Ovary (tissue), 7 donors: ENCODE measurements at regions not wholly inside any gene's neighbourhood (a gene's known extent, or its start where the extent isn't known, plus 50 kb on each side); places are given as distances from the start of the nearest gene placed in this dataset.

Experiments used
- DNase-seq, 5 donors: peaks; one replicate each; pipeline ENCODE4 v3.0.0-alpha.2; 2019 to 2020
- H3K27ac ChIP-seq, 2 donors: fragments of 200-600 bp; one replicate each; pipeline versions ENCODE4 v1.5.1 to v1.8.0; 2019 to 2022
- H3K27me3 ChIP-seq: fragments of 200-600 bp; one replicate; pipeline ENCODE4 v1.8.0; 2022
- H3K36me3 ChIP-seq: fragments of 200-600 bp; sonication (generic); one replicate; pipeline ENCODE4 v1.5.1; 2019
- H3K4me1 ChIP-seq: one replicate; pipeline ENCODE4 v1.8.1; 2013; ENCODE audit warnings: mild to moderate bottlenecking, moderate library complexity; ENCODE audit not compliant: insufficient read depth
- H3K4me3 ChIP-seq: fragments of 200-600 bp; sonication (generic); one replicate; pipeline ENCODE4 v1.5.1; 2017
- H3K9me3 ChIP-seq, 2 donors: fragments of 200-600 bp in 1 of 2; sonication (generic) in 1 of 2; one replicate each; pipeline versions ENCODE4 v1.5.1 to v1.8.1; 2013 to 2019; ENCODE audit warnings: mild to moderate bottlenecking in 1 of 2, moderate library complexity in 1 of 2
- CTCF ChIP-seq, 3 donors: fragments of 450-650 bp in 2 of 3; fragments of 200-600 bp in 1 of 3; IDR thresholded peaks; one replicate each; pipeline versions ENCODE4 v1.5.1 to v1.8.0; 2016 to 2022; ENCODE audit warnings: antibody characterized with exemption in 3 of 3, mild to moderate bottlenecking in 1 of 3
- EP300 ChIP-seq: sonication (generic); formaldehyde crosslinking; IDR thresholded peaks from one replicate; pipeline ENCODE4 v1.6.1; 2017; ENCODE audit warnings: antibody characterized with exemption
- POLR2A ChIP-seq: fragments of 450-650 bp; IDR thresholded peaks from one replicate; pipeline ENCODE4 v1.6.1; 2017; ENCODE audit warnings: antibody characterized with exemption, mild to moderate bottlenecking, moderate library complexity
- WGBS, 3 donors: extraction: QIAGEN DNeasy Blood & Tissue Kit in 1 of 3; methylation state at CpG; one replicate each; pipeline versions ENCODE4 v1.1.5 to v1.1.7; 2013 to 2017; 5-methylcytosine and 5-hydroxymethylcytosine counted together
- intact Hi-C, 4 donors: fragments of 100-400 bp; cut with DNase I; formaldehyde crosslinking; loops; one replicate each; pipeline versions ENCODE4 v1.11.0 to v1.15.1; 2022 to 2023
- donor health status: DM: no; HTN: no; CAD: no; lungs with moderate emphysema.
- donor health status: DM: no; HTN: no; CAD: no.
- donor health status: Bipolar disorder and iron deficiency.
- donor health status: DM: no; HTN: no; CAD: no.
- donor health status: DM: yes; HTN: yes; CAD: no.

GRCh38 chr3:34070831-34071585, 272.6 kb downstream of the PDCD6IP start:
- Histone ChIP-seq H3K36me3 (no peaks in the 10 kb centered on the region), H3K27ac (no peak overlapping the region), H3K9me3 (no peaks in the 10 kb centered on the region), H3K4me1 (no peaks in the 10 kb centered on the region), H3K4me3 (no peak overlapping the region), H3K27me3 (no peaks in the 10 kb centered on the region)
- intact Hi-C loops = no loop called here
- 80 to 89% (median 87%) methylated on average over 6 of the region's 6 CpGs for WGBS, 3 donors
- TF ChIP-seq CTCF (IDR thresholded peaks at IDR 0.05) (no peak), POLR2A (no peak), EP300 (no peak)
- no peak for DNase-seq

GRCh38 chr3:34072297-34072696, 273.9 kb downstream of the PDCD6IP start:
- no peak for DNase-seq
- no peaks in the 10 kb centered on the region for H3K9me3 ChIP-seq
- WGBS, 3 donors = 61 to 68% (median 61%) methylated on average over 2 of the region's 2 CpGs
- H3K27ac ChIP-seq = no peak overlapping the region
- TF ChIP-seq POLR2A = no peak
- no peak for TF ChIP-seq EP300
- no peak for TF ChIP-seq CTCF (IDR thresholded peaks at IDR 0.05)
- H3K27me3 ChIP-seq = no peaks in the 10 kb centered on the region
- no peaks in the 10 kb centered on the region for H3K36me3 ChIP-seq
- intact Hi-C loops = no loop called here
- H3K4me1 ChIP-seq = no peaks in the 10 kb centered on the region
- no peak overlapping the region for H3K4me3 ChIP-seq

GRCh38 chr3:34073111-34073510, 274.7 kb downstream of the PDCD6IP start:
- no peak for TF ChIP-seq POLR2A
- no peak for TF ChIP-seq CTCF (IDR thresholded peaks at IDR 0.05)
- no peak for TF ChIP-seq EP300
- no peak for DNase-seq
- intact Hi-C loops = no loop called here

GRCh38 chr3:34073961-34074360, 275.5 kb downstream of the PDCD6IP start:
- intact Hi-C loops = no loop called here
- Histone ChIP-seq H3K4me1 (no peaks in the 10 kb centered on the region), H3K9me3 (no peaks in the 10 kb centered on the region), H3K27ac (no peak overlapping the region), H3K4me3 (no peak overlapping the region), H3K36me3 (no peaks in the 10 kb centered on the region), H3K27me3 (no peaks in the 10 kb centered on the region)
- TF ChIP-seq POLR2A (no peak), CTCF (IDR thresholded peaks at IDR 0.05) (no peak), EP300 (no peak)
- DNase-seq = no peak
- WGBS, 3 donors = 76 to 93% (median 89%) methylated on average over 1 of the region's 1 CpG

More at GRCh38 chr3:34073111-34073510, 274.7 kb downstream of the PDCD6IP start:
- H3K4me3 ChIP-seq = no peak overlapping the region
- H3K27me3 ChIP-seq = no peaks in the 10 kb centered on the region
- no peaks in the 10 kb centered on the region for H3K4me1 ChIP-seq
- no peaks in the 10 kb centered on the region for H3K36me3 ChIP-seq
- H3K27ac ChIP-seq = no peak overlapping the region
- H3K9me3 ChIP-seq = no peaks in the 10 kb centered on the region
